NCI-H187 (cell line): ENCODE measurements at regions not wholly inside any gene's neighbourhood (a gene's known extent, or its start where the extent isn't known, plus 50 kb on each side); places are given as distances from the start of the nearest gene placed in this dataset.
"Not testable (repeated sequence)": the region's sequence is repeated elsewhere in the genome, so short reads cannot be mapped to it uniquely, and the experiment has no call there.

Experiments used
- DNase-seq, 2 experiments: peaks; one replicate each; lab custom pipeline; 2025; lab: John Stamatoyannopoulos, UW

DNA sequence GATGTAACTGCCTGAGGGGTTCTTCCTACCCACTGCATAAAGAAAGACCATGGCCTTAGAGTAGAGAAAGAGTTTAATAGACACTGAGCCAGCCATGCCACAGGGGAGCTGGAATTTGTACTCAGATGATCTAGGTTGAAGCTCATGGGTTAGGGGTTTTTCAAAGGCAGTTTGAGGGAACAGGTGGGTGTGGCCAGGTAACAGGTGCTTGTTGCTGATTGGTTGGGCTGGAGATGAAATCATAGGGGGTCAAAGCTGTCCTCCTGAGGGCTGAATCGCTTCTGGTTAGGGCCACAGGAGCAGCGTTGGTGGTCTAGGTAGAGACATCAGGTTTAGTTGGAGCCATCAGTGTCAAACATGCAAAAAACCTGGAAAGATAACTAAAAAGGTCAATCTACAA, 59.2 kb upstream of the CSNK1A1L start:
- no peak for DNase-seq

DNA sequence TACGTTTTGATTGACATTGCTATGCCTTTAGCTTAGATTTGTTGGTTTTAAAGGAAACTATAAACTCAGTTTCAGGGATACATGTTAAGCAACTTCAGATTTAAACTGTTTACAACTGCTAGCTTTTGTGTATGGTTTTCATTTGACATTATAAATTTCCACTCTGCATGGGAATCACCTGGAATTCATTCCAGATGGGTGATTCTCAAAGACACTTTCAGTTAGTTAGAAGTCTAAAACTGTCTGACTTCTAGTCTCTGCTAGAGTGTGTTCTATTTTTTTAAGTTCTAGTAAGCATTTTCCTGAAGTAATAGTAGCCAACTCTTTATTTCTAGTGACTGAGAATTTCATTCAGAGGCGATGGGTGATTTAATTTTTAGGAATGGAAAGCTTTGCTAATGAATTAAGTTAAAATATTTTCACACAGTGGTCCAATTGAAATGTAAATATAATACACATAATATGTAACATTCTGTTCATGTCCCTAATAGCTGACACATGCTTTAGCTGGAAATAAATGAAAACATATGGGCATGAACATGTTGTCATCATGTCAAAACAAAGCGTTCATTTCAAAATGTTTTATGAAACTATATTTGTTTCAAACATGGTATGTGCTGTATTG, 58.3 kb upstream of the CSNK1A1L start:
- no peak for DNase-seq

DNA sequence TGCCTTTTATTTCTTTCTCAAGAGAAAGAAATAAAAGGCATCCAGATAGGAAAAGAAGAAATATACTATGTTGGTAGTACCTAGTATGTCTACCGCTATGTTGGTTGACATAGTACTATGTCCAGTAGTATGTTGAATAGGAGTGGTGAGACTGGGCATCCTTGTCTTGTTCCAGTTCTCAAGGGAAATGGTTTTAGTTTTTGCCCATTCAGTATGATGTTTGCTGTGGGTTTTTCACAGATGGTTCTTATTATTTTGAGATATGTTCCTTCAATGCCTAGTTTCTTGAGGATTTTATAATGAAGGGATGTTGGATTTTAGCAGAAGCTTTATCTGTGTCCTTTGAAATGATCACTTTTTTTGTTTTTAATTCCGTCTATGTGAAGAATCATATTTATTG, 53.0 kb upstream of the CSNK1A1L start:
- DNase-seq, result no peak

DNA sequence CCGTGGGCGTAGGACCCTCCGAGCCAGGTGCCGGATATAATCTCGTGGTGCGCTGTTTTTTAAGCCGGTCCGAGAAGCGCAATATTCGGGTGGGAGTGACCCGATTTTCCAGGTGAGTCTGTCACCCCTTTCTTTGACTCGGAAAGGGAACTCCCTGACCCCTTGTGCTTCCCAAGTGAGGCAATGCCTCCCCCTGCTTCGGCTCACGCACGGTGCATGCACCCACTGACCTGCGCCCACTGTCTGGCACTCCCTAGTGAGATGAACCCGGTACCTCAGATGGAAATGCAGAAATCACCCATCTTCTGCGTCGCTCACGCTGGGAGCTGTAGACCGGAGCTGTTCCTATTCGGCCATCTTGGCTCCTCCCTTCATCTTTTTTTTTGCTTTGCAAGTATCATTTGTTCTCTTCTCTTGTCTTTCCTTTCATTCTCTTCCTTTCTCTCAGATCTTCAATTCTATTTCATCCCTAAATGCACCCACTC, 50.2 kb upstream of the CSNK1A1L start:
- not testable (repeated sequence) for DNase-seq
